ENCODE measurements at regions not wholly inside any gene's neighbourhood (a gene's known extent, or its start where the extent isn't known, plus 50 kb on each side); places are given as distances from the start of the nearest gene placed in this dataset.

DNA sequence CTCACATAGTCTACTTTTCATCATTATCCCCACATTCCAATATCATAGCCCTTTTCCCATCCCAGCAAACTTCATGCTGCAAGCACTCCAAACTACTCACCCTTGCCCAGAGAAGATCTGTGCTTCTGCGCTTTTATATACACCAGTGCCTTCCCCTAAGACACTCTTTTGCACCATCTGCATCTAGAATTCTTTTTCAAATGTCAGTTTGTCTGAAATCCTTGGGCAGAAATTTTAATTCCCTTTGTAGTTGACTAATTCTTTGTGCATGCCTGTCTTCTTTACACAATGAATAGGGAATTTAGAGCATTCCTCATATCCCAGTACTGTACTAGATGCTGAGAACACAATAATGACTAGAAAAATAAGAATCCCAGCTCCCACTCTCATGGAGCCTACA, 298.9 kb downstream of the KCNN2 start:
- TF ChIP-seq, protein P1, sequence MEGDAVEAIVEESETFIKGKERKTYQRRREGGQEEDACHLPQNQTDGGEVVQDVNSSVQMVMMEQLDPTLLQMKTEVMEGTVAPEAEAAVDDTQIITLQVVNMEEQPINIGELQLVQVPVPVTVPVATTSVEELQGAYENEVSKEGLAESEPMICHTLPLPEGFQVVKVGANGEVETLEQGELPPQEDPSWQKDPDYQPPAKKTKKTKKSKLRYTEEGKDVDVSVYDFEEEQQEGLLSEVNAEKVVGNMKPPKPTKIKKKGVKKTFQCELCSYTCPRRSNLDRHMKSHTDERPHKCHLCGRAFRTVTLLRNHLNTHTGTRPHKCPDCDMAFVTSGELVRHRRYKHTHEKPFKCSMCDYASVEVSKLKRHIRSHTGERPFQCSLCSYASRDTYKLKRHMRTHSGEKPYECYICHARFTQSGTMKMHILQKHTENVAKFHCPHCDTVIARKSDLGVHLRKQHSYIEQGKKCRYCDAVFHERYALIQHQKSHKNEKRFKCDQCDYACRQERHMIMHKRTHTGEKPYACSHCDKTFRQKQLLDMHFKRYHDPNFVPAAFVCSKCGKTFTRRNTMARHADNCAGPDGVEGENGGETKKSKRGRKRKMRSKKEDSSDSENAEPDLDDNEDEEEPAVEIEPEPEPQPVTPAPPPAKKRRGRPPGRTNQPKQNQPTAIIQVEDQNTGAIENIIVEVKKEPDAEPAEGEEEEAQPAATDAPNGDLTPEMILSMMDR (IDR thresholded peaks at IDR 0.05 in 8 of 11, conservative IDR thresholded peaks at IDR 0.05 in 3 of 11): no peak
- TF ChIP-seq POLR2AphosphoS5 (IDR thresholded peaks at IDR 0.05) (no peak), POLR2A (IDR thresholded peaks at IDR 0.05) (no peak)
